ENCODE measurements at regions not wholly inside any gene's neighbourhood (a gene's known extent, or its start where the extent isn't known, plus 50 kb on each side); places are given as distances from the start of the nearest gene placed in this dataset.
A peak's percentile ranks its signal among the peaks of the same experiment; 100 is the strongest.

DNA sequence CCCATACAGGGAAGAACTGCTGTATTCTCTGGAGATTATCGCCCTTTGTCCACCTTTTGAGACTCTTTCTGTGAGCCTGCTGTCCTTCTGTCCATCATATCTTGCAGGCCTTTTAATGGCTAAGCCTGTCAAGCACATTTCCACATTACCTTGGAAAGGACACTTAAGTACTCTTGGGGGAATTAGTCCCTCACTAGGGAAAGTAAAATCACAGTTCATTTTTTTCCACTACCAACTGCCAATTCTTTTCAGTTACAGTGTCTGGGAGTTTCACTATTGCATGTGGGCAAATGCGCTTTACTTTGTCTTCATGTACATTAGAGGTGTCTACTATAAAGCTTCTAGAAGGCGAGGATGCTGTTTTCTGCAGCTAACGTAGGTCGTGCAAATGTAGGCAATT is 242.1 kb downstream of the NSUN3 start:
- Histone ChIP-seq H3K9me3 (peaks cover 2% of the 10 kb centered on the region; the same call in 1 of the 2 replicates), H3K36me3 (no peaks in the 10 kb centered on the region), H3K27me3 (no peaks in the 10 kb centered on the region), H3K4me3 (no peak overlapping the region)
- no peak for DNase-seq

DNA sequence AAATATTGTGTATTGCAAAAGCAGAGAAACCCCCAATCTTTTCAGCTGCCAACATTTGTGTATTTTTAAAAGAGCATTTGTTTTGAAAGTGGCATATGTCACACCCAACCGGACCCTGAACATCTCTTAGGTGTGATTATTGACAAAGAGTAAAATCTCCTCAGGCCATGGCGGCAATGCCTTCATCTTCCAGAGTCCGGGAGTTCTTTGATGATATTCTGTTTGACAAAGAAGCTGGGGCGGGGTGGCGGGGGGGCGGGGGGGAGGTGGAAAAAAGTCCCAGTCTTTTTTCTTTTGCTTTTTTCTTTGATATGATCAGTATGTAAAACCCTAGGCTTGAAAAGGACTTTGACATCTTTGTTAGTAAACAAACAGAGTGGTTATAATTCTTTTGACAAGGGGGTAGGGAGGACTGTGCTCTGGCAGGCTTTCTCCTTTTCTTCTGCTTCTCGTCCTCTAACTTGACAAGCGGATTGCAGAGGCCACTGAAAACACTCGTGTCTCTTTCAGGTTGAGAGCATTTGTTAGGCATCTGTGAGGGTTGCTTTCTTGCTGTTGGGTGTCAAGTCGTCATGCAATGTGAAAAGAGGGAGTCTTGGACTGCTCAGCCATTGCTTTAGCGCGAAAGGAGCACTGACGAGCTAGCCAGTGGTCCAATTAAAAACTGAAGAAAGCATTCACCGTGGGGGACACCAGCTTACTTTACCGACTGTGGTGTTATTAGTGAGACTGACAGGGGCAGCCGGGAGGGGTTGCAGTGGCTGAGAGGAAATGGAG is 243.2 kb downstream of the NSUN3 start:
- Histone ChIP-seq H3K36me3 (no peaks in the 10 kb centered on the region), H3K9me3 (peaks cover 2% of the 10 kb centered on the region; the same call in 1 of the 2 replicates)
- DNase-seq = no peak

DNA sequence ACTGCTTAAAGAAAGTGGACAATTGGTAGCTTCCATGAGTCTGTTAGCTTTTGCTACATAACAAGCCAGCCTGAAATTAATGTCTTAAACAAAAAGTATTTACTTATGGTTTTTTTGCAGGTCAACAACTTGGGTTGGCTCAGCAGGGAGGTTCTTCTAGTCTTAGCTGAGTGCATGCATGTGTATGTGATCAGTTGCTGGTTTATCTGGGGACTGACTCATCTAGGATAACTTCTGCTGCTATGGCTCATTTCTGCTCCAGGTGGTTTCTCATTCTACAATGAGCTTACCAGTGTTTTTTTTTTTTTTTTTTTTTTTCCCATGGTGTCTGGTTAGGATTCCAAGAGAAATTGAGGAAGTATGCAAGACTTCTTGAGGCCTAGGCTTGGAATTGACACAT is 244.7 kb downstream of the NSUN3 start:
- DNase-seq = peak; percentile 13
- Histone ChIP-seq H3K36me3 (no peaks in the 10 kb centered on the region), H3K4me3 (no peak overlapping the region), H3K27me3 (no peaks in the 10 kb centered on the region), H3K9me3 (peaks cover 2% of the 10 kb centered on the region; the same call in 1 of the 2 replicates)

More for the DNA sequence above, 243.2 kb downstream of the NSUN3 start:
- Histone ChIP-seq H3K27me3 (no peaks in the 10 kb centered on the region), H3K4me3 (no peak overlapping the region)

DNA sequence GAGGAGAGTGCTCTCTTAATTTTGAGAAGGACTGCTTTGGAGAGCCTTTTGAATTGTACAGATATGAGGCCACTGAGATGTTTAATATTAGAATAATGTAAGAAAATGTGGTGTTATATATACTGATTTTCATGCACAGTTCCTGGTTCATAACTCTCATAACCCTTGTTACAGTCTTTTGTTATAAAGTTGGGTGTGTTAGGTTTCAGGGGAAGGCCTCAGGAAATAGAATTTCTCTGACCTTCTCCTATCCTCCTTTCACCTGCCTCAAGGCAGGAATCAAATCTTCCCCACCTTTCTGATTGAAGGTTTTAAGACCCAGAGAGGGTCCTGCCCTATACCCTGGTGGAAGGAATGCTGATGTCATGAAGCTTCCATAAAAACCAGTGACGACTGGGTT is 245.9 kb downstream of the NSUN3 start:
- Histone ChIP-seq H3K9me3 (peaks cover 2% of the 10 kb centered on the region; the same call in 1 of the 2 replicates), H3K36me3 (no peaks in the 10 kb centered on the region), H3K27me3 (no peaks in the 10 kb centered on the region), H3K4me3 (no peak overlapping the region)
- DNase-seq = no peak

DNA sequence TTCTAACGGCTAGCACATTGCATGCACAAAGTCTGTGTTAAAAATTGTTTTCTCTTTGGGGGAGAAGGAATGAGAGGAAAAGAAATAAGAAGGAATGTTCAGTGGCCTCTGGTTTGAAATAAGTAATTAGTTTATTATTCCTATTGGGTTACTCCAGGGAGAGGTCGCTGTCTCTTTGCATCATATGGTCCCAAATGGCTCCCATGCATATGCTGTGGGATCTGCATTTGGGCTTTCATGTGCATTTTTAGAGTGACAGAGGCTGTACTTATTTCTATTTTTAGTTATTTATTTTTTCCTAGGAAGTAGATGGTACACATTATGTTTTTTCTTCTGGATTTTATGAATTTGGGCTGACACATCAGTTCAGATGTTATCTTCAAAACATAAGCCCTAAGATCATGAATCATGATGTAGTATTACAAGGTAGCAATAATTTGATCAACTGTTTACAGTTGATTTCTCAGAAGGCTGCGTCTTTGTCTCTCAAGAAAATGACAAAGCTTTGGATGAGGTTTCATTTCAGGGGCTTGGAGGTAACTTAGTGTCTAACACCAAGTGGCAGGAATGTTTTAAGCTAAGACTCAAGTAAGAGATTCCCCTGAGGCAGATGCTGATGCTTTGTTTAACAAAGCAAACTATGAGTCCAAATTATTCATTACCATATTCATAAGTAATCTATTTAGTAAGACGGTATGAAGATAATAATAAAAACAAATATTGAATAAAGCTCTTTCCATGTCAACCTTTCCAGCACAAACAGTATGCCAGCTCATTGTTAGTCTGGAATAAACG is 247.7 kb downstream of the NSUN3 start:
- no peak for DNase-seq
- Histone ChIP-seq H3K27me3 (no peaks in the 10 kb centered on the region), H3K36me3 (no peaks in the 10 kb centered on the region), H3K9me3 (peaks cover 2% of the 10 kb centered on the region; the same call in 1 of the 2 replicates), H3K4me3 (no peak overlapping the region)

DNA sequence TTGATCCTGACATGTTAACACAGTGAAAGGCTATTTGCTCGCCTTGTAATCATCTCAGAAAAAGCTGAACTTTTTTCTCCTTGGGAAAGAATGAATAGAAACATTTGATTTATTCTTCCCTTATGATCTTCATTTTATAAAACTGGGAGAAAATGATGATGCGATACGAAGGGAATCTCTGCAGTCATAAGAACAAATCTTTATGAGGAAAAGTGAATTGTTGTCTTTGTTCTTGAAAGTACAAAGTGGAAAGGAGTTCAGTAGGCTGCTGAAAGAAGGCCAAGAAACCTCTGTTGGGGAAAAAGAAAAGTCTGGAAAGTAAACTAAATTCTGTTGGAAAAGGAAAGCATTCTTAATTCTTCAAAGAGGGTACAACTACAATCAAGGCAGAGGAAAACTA is 248.8 kb downstream of the NSUN3 start:
- no peaks in the 10 kb centered on the region for H3K36me3 ChIP-seq
- no peaks in the 10 kb centered on the region for H3K27me3 ChIP-seq
- DNase-seq = no peak
- H3K4me3 ChIP-seq = no peak overlapping the region
- H3K9me3 ChIP-seq = peaks cover 2% of the 10 kb centered on the region; the same call in 1 of the 2 replicates

DNA sequence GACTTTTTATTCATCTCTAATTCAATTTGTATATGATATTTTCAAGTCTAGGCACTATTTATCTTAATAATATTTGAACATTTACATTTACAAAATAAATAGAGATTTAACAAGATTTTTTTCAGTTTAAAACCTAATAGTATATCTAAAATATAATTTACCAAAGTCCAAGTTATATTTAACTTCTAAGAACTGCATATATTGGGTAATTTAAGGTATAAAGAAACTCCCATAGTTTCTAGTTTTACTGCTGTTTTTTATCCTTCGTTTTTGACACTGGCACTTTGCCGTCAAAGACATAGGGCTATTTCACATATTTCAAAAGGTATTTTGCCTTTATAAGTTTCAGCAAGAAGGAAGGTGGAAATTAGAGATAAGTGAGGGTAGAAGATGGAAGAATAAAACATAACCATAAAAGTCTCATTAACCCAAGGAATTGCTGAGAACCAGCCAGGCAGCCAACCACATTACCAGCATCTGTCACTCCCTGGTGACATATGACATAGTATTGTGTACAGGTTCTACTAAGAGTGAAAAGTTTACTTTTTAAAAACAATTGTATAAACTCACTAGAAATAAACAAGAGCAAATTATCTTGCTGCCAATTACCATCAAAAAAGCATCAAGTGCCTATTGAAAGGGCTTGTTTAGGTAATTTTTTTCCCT is 251.5 kb downstream of the NSUN3 start:
- Histone ChIP-seq H3K36me3 (no peaks in the 10 kb centered on the region), H3K9me3 (no peaks in the 10 kb centered on the region), H3K4me3 (no peak overlapping the region), H3K27me3 (no peaks in the 10 kb centered on the region)
- no peak for DNase-seq

DNA sequence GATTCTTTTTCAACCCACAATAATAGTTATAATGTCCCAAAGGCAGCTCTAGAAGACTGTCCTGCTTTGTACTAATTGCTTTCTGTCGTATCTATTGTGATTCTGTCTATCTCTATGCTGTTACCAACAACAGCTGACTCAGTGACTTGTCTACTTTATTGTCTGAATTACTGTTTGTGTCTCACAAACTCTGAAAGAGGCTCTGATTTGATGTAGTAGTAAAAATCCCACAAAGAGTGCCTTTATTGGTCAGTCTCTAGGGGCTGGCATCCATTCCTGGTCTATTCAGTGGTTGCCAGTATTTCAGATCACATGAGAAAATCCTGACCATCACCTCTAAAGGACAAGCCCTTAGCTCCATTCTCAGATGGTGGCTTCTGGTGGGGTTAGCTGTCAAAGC is 254.2 kb downstream of the NSUN3 start:
- Histone ChIP-seq H3K36me3 (no peaks in the 10 kb centered on the region), H3K27me3 (no peaks in the 10 kb centered on the region), H3K9me3 (no peaks in the 10 kb centered on the region), H3K4me3 (no peak overlapping the region)
- DNase-seq = no peak

DNA sequence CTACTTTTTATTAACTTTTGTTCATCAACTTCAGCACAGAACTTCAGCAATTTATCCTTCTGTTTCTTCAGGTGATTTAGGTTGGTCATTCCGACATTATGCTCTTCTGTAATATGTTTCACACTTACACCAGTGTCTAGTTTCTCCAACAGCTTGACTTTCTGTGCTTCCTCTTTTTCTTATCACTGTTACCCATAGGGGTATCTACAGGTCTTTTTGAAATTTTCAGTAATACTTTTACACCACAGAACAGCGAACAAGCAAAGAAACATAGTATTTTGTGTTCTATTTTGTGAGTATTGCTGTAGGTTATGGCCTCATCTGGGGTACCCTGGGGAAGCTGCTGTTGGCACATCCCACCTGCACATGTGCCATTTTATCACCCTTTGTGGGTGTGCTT is 260.7 kb downstream of the NSUN3 start:
- Histone ChIP-seq H3K27me3 (no peaks in the 10 kb centered on the region), H3K4me3 (no peak overlapping the region), H3K36me3 (no peaks in the 10 kb centered on the region), H3K9me3 (no peaks in the 10 kb centered on the region)
- DNase-seq = no peak

DNA sequence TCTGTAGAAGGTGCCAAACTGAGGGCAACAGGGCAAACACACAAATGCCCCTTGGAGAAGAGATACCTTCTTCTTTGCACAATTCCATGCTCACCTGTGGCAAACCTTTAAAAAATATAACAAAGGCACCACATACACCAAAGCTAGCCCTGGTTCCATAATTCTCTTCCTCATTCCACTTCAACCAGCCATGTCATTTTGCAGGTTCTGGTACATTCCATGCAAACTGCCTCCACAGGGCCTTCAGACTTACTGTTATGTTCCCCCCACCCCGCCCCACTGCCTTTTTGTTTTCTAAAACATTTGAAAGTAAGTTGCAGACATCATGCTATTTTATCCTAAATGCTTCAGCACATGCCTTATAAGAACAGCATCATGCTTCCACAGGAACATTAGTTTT is 269.0 kb downstream of the NSUN3 start:
- Histone ChIP-seq H3K36me3 (no peaks in the 10 kb centered on the region), H3K27me3 (no peaks in the 10 kb centered on the region), H3K4me3 (no peak overlapping the region), H3K9me3 (no peaks in the 10 kb centered on the region)
- DNase-seq = no peak

DNA sequence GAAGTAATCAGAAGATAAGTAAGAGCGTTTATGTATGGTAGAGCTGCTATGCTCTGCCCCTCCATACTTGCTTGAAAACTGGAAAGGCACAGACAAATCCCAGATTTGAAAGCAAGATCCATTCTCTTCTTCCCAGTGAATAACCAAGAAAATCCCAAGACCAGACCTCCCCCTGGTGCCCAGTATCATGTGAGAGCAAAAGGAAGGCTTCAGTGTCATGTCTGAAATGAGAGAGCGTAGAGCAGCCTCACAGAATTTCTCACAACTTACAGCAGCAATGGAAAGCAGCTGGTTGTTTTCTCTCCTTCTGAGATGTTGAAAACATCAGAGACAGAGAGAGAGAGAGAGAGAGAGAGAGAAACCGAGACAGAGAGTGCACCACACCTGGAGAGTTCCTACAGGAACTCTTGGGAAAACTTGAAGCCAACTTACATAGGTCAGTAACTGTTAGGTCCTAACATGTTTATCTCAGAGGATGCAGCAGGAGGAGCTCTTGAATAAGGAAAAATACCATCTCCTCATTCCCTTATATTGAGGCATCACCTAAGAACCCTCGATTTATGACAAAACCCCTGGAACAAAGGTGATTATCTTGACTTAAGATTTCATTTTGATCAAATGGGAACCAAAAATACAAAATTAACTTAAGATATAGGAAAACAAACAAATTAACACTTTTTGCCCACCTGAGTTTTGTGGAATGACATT is 273.3 kb downstream of the NSUN3 start:
- H3K27me3 ChIP-seq = no peaks in the 10 kb centered on the region
- no peak for DNase-seq
- no peaks in the 10 kb centered on the region for H3K9me3 ChIP-seq
- no peak overlapping the region for H3K4me3 ChIP-seq
- H3K36me3 ChIP-seq = no peaks in the 10 kb centered on the region

DNA sequence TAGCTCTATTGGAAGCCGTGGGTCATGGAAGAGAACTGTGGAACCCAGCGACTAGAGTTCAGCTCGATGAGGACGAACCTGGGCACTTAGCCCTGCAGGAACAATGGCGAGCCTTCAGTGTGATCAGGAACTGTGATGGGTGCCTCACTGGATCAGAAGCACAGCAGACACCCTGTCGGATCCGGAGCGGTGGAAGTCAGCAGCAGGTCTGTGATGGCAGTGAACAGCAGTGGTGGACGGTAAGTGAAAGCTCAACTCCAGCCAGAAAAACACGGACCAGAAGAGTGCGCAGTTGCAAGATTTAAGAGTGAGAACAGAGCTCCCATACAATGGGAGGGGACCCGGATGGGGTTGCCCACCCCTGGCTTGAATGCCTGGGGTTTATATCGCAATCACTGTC is 282.2 kb downstream of the NSUN3 start:
- DNase-seq = no peak
- Histone ChIP-seq H3K4me3 (no peak overlapping the region), H3K9me3 (no peaks in the 10 kb centered on the region)

DNA sequence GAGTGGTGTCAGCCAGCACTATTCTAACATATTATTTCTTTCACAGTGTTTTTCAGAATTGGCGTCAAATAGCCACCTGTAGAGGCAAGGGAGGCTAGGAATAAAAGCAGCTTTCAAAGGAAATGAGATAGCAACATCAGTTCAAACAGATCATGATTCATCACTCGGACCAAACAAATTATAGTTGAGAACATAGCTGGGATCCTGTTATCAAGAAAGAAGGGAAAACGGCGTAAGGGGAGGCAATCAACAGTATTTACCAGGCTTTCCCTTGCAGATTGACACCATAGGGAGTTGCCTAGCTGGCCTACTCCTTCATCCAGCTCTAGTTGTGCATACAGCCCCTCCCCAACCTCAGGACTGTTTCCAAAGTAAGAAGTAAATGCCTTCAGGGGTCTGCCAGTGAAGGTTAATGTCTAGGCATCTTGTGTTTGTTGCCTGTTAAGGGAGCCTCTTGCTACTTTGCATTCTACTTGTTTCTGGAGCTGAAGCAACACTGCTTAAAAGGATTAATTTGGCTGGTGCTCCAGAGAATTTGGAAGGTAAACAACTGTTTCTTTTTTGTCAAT is 286.5 kb downstream of the NSUN3 start:
- Histone ChIP-seq H3K4me3 (no peak overlapping the region), H3K9me3 (no peaks in the 10 kb centered on the region), H3K36me3 (no peaks in the 10 kb centered on the region), H3K27me3 (no peaks in the 10 kb centered on the region)
- DNase-seq = no peak

More for the DNA sequence above, 282.2 kb downstream of the NSUN3 start:
- Histone ChIP-seq H3K36me3 (no peaks in the 10 kb centered on the region), H3K27me3 (no peaks in the 10 kb centered on the region)

DNA sequence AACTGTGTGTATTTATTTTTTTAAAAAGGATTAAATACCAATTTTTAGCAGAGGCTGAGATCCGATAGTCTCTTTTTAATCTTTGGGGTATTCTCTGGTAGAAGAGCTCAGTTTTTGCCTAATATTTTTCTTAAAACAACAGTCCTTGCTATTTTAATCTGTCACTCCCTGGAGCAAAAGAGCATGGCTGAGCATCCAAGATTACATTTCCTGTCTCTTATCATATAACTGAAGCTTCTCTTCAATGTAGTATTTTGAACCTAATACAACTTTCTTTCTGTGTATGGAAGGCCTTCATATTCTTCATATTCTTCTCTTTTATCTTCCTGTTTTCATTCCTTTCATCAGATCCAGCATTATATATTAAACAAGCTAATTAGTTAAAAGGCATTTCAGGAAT is 293.7 kb downstream of the NSUN3 start:
- no peak for DNase-seq
- no peaks in the 10 kb centered on the region for H3K36me3 ChIP-seq
- no peak overlapping the region for H3K4me3 ChIP-seq
- no peaks in the 10 kb centered on the region for H3K9me3 ChIP-seq
- H3K27me3 ChIP-seq = no peaks in the 10 kb centered on the region

DNA sequence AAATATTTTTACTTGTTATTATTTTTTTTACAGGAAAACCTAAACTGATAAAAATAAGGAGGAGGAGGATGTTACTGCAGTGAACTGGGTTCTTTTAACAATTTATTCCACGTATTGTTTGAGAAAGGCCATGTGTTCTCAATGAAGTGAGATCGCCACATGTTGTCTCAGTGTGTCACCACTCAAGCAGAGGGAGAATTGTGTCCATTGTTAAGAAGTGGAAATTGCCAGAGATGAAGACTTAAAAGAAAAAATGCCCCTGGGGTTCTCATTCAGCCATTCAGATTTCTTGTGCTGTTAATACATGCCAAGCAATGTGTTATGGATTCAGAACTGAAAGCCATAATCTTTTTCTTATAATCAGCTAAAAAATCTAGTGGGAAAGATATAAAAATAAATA is 297.1 kb downstream of the NSUN3 start:
- Histone ChIP-seq H3K36me3 (no peaks in the 10 kb centered on the region), H3K27me3 (no peaks in the 10 kb centered on the region), H3K9me3 (no peaks in the 10 kb centered on the region), H3K4me3 (no peak overlapping the region)
- no peak for DNase-seq

DNA sequence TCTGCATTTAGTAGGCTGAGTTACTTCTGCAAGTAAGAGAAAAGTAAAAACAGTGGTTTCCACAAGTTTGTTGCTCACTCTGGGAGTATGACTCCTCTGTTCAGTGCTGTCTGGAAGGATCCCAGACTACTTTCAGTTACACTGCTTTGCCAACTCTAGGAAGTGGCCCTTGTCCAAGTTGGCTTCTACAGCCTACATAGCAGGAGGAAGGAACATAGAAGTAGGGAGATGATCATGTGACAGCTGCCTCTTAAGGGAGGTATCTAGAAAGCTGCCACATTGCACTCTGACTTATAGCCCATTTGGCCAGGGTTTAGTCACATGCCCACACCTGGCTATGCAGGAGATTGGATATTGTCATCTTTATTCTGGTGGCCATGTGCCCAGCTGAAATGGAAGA is 298.1 kb downstream of the NSUN3 start:
- H3K36me3 ChIP-seq = no peaks in the 10 kb centered on the region
- no peak overlapping the region for H3K4me3 ChIP-seq
- peak; percentile 83 for DNase-seq
- no peaks in the 10 kb centered on the region for H3K9me3 ChIP-seq
- no peaks in the 10 kb centered on the region for H3K27me3 ChIP-seq
